ENCODE measurements at regions not wholly inside any gene's neighbourhood (a gene's known extent, or its start where the extent isn't known, plus 50 kb on each side); places are given as distances from the start of the nearest gene placed in this dataset.

DNA sequence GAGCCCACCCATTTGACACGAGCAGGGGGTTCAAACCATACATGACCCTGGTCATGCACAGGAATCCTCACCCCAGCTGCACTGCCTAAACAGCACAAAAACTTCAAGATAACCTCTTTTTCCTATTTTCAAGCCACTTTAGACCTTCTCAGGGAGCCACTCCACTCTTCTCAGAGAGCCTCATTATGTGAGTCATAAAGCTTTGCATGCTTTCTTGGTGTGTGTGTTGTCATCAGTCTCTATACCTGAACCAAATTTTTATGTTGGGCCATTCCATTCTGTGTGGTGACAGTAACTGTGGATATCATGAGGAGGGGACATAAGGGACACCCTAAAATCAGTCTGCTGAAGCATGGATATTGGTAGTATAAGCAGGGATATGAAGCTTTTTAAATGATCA, 769.5 kb upstream of the API5 start:
- 17 to 40% methylated on average over 1 of the region's 1 CpG for WGBS, 2 donors (ENCODE audit: low coverage in 1 of 2)
- no peak for ATAC-seq
- H3K4me3 ChIP-seq, result no peak overlapping the region
- H3K36me3 ChIP-seq, result no peaks in the 10 kb centered on the region
- TF ChIP-seq POLR2A (IDR thresholded peaks at IDR 0.05) (no peak), CTCF (IDR thresholded peaks at IDR 0.05) (no peak), POLR2AphosphoS5 (IDR thresholded peaks at IDR 0.05) (no peak), EP300 (IDR thresholded peaks at IDR 0.05) (no peak)
- no peak overlapping the region for H3K27ac ChIP-seq
- no peaks in the 10 kb centered on the region for H3K4me1 ChIP-seq
- H3K9me3 ChIP-seq, result no peaks in the 10 kb centered on the region
- no peaks in the 10 kb centered on the region for H3K27me3 ChIP-seq

GRCh38 chr11:42543844-42544419, 767.9 kb upstream of the API5 start:
- TF ChIP-seq EP300 (IDR thresholded peaks at IDR 0.05) (no peak), POLR2AphosphoS5 (IDR thresholded peaks at IDR 0.05) (no peak), CTCF (IDR thresholded peaks at IDR 0.05) (no peak), POLR2A (IDR thresholded peaks at IDR 0.05) (no peak)
- Histone ChIP-seq H3K9me3 (no peaks in the 10 kb centered on the region), H3K27me3 (no peaks in the 10 kb centered on the region), H3K4me1 (no peaks in the 10 kb centered on the region), H3K4me3 (no peak overlapping the region), H3K36me3 (no peaks in the 10 kb centered on the region), H3K27ac (no peak overlapping the region)
- no peak for ATAC-seq
- 0 to 11% methylated on average over 1 of the region's 1 CpG for WGBS, 2 donors (ENCODE audit: low coverage in 1 of 2)

- Histone ChIP-seq H3K9me3 (no peaks in the 10 kb centered on the region), H3K27me3 (no peaks in the 10 kb centered on the region), H3K36me3 (no peaks in the 10 kb centered on the region), H3K4me1 (no peaks in the 10 kb centered on the region), H3K27ac (no peak overlapping the region), H3K4me3 (no peak overlapping the region)
- no peak for TF ChIP-seq CTCF (IDR thresholded peaks at IDR 0.05)
- TF ChIP-seq EP300 (IDR thresholded peaks at IDR 0.05), result no peak
- TF ChIP-seq POLR2A (IDR thresholded peaks at IDR 0.05), result no peak
- TF ChIP-seq POLR2AphosphoS5 (IDR thresholded peaks at IDR 0.05), result no peak
- 58 to 72% methylated on average over 4 to 5 of the region's 5 CpGs for WGBS, 2 donors (ENCODE audit: low coverage in 1 of 2)
- no peak for ATAC-seq
Measured at GRCh38 chr11:42544726-42545125, 767.1 kb upstream of the API5 start.

DNA sequence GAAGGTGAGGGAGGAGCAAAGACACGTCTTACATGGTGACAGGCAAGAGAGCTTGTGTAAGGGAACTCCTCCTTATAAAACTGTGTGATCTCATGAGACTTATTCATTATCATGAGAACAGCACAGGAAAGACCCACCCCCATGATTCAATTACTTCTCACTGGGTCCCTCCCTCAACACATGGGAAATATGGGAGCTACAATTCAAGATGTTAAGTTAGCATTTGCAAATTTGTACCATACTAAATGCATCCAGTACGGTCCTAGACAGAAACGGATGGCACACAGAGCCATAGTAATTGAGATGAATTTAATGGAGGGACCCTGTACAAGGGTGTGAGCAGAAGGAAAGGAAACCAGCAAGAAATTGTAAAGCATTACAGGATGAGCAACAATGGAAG, 765.8 kb upstream of the API5 start:
- H3K9me3 ChIP-seq, result no peaks in the 10 kb centered on the region
- no peak overlapping the region for H3K4me3 ChIP-seq
- H3K4me1 ChIP-seq, result no peaks in the 10 kb centered on the region
- H3K27me3 ChIP-seq, result no peaks in the 10 kb centered on the region
- WGBS, 2 donors (ENCODE audit: low coverage in 1 of 2), result 43 to 53% methylated on average over 2 to 3 of the region's 3 CpGs
- no peak for TF ChIP-seq CTCF (IDR thresholded peaks at IDR 0.05)
- no peak for TF ChIP-seq EP300 (IDR thresholded peaks at IDR 0.05)
- no peak for TF ChIP-seq POLR2A (IDR thresholded peaks at IDR 0.05)
- TF ChIP-seq POLR2AphosphoS5 (IDR thresholded peaks at IDR 0.05), result no peak
- no peaks in the 10 kb centered on the region for H3K36me3 ChIP-seq
- no peak for ATAC-seq
- H3K27ac ChIP-seq, result no peak overlapping the region

DNA sequence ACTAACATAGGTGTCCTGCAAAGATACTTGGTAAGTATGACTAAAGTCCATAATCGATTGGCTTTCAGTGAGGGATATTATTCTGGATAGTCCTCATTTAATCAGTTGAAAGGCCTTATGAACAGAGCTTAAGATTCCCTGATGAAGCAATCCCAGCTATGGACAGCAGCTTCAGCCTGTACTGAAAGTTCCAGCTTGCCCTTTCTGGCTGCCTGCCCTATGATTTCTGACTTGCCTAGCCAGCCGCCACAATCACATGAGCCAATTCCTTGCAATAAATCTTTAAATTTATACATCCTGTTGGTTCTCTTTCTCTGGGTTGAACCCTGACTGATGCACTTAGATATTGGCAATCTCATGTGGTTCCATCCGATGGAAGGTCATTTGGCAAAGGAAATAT, 759.0 kb upstream of the API5 start:
- no peak for ATAC-seq
- 48 to 72% methylated on average over 2 to 3 of the region's 3 CpGs for WGBS, 2 donors (ENCODE audit: low coverage in 1 of 2)
- TF ChIP-seq CTCF (IDR thresholded peaks at IDR 0.05), result no peak
- TF ChIP-seq EP300 (IDR thresholded peaks at IDR 0.05), result no peak
- no peak for TF ChIP-seq POLR2A (IDR thresholded peaks at IDR 0.05)
- no peak for TF ChIP-seq POLR2AphosphoS5 (IDR thresholded peaks at IDR 0.05)
- Histone ChIP-seq H3K36me3 (no peaks in the 10 kb centered on the region), H3K9me3 (no peaks in the 10 kb centered on the region), H3K4me3 (no peak overlapping the region), H3K27me3 (no peaks in the 10 kb centered on the region), H3K27ac (no peak overlapping the region), H3K4me1 (no peaks in the 10 kb centered on the region)

Measured in gastroesophageal sphincter (tissue), 4 donors.